ENCODE measurements at regions not wholly inside any gene's neighbourhood (a gene's known extent, or its start where the extent isn't known, plus 50 kb on each side); places are given as distances from the start of the nearest gene placed in this dataset.

GRCh38 chr2:8115966-8116365 lies 565.9 kb upstream of the ID2 start:
- DNase-seq (ENCODE audit: low read depth in 1 of 2, low spot score in 1 of 2): no peak

GRCh38 chr2:8116661-8117060 lies 565.2 kb upstream of the ID2 start:
- H3K36me3 ChIP-seq: no peaks in the 10 kb centered on the region
- TF ChIP-seq, protein P1, sequence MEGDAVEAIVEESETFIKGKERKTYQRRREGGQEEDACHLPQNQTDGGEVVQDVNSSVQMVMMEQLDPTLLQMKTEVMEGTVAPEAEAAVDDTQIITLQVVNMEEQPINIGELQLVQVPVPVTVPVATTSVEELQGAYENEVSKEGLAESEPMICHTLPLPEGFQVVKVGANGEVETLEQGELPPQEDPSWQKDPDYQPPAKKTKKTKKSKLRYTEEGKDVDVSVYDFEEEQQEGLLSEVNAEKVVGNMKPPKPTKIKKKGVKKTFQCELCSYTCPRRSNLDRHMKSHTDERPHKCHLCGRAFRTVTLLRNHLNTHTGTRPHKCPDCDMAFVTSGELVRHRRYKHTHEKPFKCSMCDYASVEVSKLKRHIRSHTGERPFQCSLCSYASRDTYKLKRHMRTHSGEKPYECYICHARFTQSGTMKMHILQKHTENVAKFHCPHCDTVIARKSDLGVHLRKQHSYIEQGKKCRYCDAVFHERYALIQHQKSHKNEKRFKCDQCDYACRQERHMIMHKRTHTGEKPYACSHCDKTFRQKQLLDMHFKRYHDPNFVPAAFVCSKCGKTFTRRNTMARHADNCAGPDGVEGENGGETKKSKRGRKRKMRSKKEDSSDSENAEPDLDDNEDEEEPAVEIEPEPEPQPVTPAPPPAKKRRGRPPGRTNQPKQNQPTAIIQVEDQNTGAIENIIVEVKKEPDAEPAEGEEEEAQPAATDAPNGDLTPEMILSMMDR (IDR thresholded peaks at IDR 0.05; ENCODE audit: low read depth, low read length): no peak
- no peak overlapping the region for H3K27ac ChIP-seq

More at GRCh38 chr2:8115966-8116365, 565.9 kb upstream of the ID2 start:
- TF ChIP-seq, protein P1 (IDR thresholded peaks at IDR 0.05; ENCODE audit: low read depth, low read length): no peak
- no peaks in the 10 kb centered on the region for H3K27me3 ChIP-seq
- no peaks in the 10 kb centered on the region for H3K9me3 ChIP-seq (ENCODE audit: low read depth)
- H3K4me1 ChIP-seq (ENCODE audit: low read depth): no peaks in the 10 kb centered on the region
- H3K4me3 ChIP-seq: no peak overlapping the region
- no peaks in the 10 kb centered on the region for H3K36me3 ChIP-seq
- H3K27ac ChIP-seq: no peak overlapping the region

GRCh38 chr2:8118940-8119781 lies 562.7 kb upstream of the ID2 start:
- H3K27me3 ChIP-seq: no peaks in the 10 kb centered on the region
- H3K4me3 ChIP-seq: no peak overlapping the region
- H3K9me3 ChIP-seq (ENCODE audit: low read depth): no peaks in the 10 kb centered on the region
- DNase-seq (ENCODE audit: low read depth in 1 of 2, low spot score in 1 of 2): no peak
- no peaks in the 10 kb centered on the region for H3K36me3 ChIP-seq
- H3K4me1 ChIP-seq (ENCODE audit: low read depth): no peaks in the 10 kb centered on the region
- TF ChIP-seq, protein P1 (IDR thresholded peaks at IDR 0.05; ENCODE audit: low read depth, low read length): no peak
- no peak overlapping the region for H3K27ac ChIP-seq

More at GRCh38 chr2:8116661-8117060, 565.2 kb upstream of the ID2 start:
- Histone ChIP-seq H3K4me3 (no peak overlapping the region), H3K4me1 (ENCODE audit: low read depth) (no peaks in the 10 kb centered on the region), H3K9me3 (ENCODE audit: low read depth) (no peaks in the 10 kb centered on the region), H3K27me3 (no peaks in the 10 kb centered on the region)
- no peak for DNase-seq (ENCODE audit: low read depth in 1 of 2, low spot score in 1 of 2)

- Histone ChIP-seq H3K9me3 (ENCODE audit: low read depth) (no peaks in the 10 kb centered on the region), H3K4me3 (no peak overlapping the region), H3K36me3 (no peaks in the 10 kb centered on the region), H3K27me3 (no peaks in the 10 kb centered on the region), H3K27ac (no peak overlapping the region), H3K4me1 (ENCODE audit: low read depth) (no peaks in the 10 kb centered on the region)
- TF ChIP-seq, protein P1 (IDR thresholded peaks at IDR 0.05; ENCODE audit: low read depth, low read length): no peak
- DNase-seq (ENCODE audit: low read depth in 1 of 2, low spot score in 1 of 2): peak in 1 of 2 donors; percentile 74
Measured at GRCh38 chr2:8119782-8120505, 561.9 kb upstream of the ID2 start.

- Histone ChIP-seq H3K9me3 (ENCODE audit: low read depth) (no peaks in the 10 kb centered on the region), H3K4me3 (no peak overlapping the region), H3K27me3 (no peaks in the 10 kb centered on the region), H3K27ac (no peak overlapping the region), H3K4me1 (ENCODE audit: low read depth) (no peaks in the 10 kb centered on the region), H3K36me3 (no peaks in the 10 kb centered on the region)
- TF ChIP-seq, protein P1 (IDR thresholded peaks at IDR 0.05; ENCODE audit: low read depth, low read length): no peak
- no peak for DNase-seq (ENCODE audit: low read depth in 1 of 2, low spot score in 1 of 2)
Measured at GRCh38 chr2:8120506-8120860, 561.4 kb upstream of the ID2 start.
